Right kidney (tissue), 1 donor: ENCODE measurements at regions not wholly inside any gene's neighbourhood (a gene's known extent, or its start where the extent isn't known, plus 50 kb on each side); places are given as distances from the start of the nearest gene placed in this dataset.
"Not testable (repeated sequence)": the region's sequence is repeated elsewhere in the genome, so short reads cannot be mapped to it uniquely, and the experiment has no call there.

ENCODE experiments used
- DNase-seq: peaks from one replicate; pipeline ENCODE4 v3.0.0-alpha.2; 2016

DNA sequence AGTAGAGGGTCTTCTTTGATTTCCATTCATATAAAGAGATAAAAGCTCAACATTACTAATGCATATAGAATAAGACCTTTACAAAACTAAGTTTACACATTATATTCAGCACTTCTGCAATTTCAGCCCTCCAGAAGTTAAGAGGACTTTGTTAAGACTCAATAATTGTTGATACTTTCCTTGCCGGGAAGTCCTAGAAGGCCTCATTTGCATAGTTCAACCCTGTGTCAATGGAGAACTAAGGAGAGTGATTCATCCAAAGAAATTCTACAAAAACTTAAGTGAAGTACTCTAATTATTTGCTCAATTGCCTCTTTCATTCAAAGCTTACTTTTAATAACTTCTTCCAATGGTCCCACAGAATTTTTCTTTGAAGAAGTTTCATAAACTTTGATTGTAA lies 1060.3 kb upstream of the CELF2 start:
- no peak for DNase-seq

DNA sequence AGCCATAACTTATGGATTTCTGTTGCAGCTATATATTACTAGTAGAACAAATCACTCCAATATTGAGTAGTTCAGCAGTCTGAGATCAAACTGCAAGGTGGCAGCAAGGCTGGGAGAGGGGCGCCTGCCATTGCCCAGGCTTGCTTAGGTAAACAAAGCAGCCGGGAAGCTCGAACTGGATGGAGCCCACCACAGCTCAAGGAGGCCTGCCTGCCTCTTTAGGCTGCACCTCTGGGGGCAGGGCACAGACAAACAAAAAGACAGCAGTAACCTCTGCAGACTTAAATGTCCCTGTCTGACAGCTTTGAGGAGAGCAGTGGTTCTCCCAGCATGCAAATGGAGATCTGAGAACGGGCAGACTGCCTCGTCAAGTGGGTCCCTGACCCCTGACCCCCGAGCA lies 1059.8 kb upstream of the CELF2 start:
- not testable (repeated sequence) for DNase-seq

DNA sequence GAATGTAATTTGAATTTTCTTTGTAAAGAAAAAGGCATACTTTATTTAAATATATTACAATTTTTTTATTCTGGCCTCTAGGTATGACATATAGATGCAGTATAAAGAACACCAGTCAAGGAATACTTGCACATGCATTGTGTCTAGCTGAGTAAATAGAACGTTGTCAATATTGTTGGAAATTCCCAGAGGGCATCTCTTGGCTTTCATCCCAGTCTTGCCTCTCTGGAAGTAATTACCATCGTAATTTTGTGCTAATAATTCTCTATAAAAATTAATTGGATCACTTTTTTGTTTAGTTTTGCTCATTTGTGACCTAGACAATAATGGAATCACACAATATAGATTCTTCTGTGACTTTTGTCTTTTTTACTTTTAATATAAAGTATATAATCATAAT lies 1052.3 kb upstream of the CELF2 start:
- DNase-seq = no peak

DNA sequence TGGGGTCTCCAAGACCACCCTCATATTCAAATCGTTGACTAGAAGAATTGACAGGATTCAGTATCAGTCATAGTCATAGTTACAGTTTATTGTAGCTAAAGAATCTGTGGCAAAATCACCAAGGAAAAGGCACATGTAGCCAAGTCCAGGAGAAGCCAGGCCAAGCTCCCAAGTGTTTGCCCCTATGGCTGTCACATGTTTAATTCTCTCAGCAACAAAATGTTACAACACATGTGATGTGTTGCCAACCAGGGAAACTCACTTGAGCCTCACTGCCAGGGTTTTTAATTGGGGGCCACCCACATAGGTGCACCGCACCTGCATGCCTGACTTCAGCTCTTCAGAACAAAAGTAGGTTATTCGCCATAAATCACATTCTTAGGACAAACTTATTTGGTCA lies 1030.9 kb upstream of the CELF2 start:
- no peak for DNase-seq

DNA sequence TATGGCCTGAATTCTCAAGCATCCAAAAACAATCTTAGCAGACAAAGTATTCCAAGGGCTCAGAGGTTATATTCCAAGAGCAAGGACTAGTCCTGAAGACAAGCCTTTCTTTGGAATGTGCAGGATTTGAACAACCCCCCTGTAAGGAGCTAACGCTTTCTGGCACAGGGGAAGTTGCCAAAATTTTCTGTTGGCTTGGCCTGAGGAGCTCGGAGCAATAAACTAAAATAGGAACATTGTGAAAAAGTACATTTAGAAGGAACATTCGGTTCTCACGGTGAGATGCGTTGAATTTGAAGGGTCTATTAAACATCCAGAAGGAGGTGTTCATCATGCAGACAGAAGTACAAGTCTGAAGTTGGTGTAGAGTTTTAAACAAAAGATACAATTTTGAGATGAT lies 1030.5 kb upstream of the CELF2 start:
- no peak for DNase-seq

DNA sequence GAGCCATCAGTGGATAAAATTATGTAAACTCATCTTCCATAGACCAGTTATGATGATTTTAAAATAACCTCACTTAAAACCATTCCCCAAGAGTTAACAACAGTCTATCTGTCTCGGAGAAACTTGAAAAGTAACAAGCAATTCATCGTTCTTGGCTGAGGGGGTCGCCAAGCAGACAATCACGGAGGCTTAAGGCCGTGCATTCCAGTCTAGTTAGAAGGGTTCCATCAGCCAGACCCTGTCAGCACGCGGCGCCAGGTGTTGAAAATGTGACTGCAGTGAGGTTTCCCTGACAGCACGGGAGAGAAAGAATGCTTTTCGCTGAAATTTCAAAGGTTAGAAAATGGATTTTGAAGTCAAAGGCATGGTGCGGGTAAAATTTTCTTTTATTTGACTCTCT lies 1025.0 kb upstream of the CELF2 start:
- DNase-seq = no peak

DNA sequence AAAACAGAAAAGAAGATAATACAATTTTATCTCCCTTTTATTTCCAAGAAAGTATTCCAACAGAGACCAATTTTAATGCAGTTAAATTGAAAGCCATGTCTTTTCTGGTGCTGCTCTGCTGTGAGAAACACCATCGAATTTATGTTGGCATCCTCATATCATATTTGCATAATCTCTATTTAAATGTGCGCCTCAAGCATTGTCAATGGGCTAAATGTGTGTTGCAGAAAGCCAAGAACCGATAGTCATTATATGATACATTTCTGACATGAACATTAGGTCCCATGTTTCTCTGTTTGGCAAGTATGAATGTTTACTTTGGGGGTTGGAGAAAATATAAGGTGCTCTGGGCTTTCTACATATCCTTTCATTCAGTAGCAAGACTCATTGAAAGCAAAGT lies 1023.5 kb upstream of the CELF2 start:
- no peak for DNase-seq

DNA sequence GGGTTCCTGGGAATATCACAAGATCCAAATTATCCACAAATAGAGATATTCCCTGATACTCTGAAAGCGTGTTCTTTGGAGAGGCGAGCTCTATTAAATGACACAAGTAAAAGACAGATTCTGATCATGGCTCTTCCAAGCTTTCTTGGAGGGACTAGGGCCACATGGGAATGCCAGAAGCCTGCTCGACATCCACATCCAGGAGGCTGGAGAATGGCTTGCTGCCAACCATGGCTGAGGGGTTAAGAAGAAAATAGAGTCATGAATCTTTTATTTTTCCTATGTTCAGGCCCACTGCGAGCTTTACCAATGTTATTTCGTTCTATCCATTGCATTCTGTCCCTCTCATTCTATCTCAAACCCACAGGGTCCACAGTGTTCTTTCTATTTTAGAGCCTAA lies 1018.0 kb upstream of the CELF2 start:
- no peak for DNase-seq

DNA sequence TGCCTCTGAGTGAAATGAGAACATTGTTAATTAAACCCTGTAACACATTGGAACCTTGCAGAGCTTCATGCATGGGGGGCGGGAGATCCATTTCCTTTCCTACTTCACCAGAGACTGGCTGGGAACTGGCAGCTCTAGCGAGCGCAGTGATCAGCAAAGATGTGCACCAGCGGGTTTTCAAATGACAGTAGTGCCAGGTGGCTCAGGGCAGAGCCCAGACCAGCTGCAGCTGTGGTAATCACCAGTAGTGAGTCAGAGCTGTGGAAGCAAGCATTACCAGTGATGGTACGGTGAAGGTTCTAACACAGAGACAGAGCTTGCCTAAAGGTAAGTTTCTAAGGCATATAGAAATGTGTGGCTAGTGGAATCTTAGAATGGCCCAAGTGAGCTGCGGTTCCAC lies 1009.7 kb upstream of the CELF2 start:
- no peak for DNase-seq

DNA sequence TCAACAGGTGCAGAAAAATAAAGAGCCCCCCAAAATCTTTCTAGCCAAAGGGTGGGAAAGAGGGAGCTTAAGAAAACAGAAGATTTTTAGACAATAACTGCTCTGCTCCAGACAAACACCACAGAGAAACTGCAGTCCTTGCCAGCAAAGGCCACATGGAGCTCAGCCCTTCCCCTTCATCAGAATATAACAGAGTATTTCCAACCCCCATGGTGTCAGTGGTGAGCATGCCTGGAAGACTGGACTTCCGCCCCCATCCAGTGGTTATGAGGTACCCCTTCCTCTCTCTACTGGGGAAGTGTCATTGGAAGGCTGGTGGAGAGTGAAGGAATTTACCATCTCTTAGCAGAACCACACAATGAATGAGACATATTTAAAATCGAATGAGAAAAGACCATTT lies 1007.3 kb upstream of the CELF2 start:
- DNase-seq = no peak

DNA sequence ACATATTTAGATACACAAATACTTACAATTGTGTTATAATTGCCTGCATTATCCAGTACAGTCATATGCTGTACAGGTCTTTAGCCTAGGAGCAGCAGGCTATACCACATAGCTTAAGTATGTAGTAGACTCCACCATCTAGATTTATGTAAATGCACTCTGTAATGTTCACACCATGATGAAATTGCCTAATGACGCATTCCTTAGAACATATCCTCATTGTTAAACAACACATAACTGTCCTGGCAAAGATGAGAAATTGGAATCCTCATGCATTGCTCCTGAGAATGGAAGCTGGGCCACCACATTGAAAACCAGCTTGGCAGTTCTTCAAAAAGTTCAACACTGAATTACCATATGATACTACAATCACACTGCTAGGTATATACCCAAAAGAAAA lies 1002.8 kb upstream of the CELF2 start:
- no peak for DNase-seq

DNA sequence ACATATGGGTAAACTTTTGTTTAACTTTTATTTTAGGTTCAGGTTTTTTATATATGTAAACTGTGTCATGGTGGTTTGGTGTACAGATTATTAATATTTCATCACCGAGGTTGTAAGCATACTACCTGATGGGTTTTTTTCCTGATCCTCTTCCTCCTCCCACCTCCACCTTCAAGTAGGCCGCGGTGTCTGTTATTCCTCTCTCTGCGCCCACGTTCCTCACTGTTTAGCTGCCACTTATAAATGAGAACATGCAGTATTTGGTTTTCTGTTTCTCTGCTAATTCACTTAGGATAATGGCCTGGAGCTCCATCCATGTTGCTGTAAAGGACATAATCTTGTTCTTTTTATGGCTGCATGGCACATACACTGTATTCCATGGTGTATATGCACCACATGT lies 1000.0 kb upstream of the CELF2 start:
- no peak for DNase-seq

DNA sequence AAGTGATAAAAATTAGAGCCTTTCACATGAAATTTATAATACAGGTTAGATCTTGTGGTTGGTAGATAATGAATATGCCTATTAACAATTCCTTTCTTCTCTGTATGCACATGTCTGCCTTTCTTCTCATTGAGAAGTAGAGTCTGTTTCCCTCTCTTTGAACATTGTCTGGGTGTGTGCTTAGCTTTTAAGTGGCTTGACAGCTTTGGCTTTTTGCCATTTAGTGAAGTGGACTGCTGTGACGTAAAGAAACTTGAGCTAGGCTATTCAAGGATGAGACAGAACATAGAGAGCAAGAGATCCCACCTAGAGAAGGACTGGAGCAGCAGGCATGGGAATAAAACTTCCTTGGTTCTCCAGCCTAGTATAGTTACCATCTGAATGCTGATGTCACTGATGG lies 996.7 kb upstream of the CELF2 start:
- no peak for DNase-seq

DNA sequence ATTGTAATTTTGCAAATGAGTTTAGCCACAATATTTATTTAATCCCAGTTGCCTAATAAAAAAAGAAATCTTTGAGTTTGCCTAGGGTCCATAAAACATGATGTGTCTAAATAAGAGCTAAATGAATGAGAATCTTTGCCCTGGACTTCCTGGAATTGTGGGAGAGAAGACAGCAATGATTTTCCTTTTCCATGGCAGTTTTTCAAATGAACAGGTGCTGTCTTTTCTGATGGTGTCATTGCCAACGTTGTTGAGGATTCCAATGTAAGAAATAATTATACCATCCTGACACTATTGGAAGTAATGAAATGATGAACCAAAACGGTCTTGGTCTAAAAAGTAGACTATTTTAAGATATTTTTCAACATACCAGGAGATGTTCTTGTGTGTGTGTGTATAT lies 984.7 kb upstream of the CELF2 start:
- no peak for DNase-seq

DNA sequence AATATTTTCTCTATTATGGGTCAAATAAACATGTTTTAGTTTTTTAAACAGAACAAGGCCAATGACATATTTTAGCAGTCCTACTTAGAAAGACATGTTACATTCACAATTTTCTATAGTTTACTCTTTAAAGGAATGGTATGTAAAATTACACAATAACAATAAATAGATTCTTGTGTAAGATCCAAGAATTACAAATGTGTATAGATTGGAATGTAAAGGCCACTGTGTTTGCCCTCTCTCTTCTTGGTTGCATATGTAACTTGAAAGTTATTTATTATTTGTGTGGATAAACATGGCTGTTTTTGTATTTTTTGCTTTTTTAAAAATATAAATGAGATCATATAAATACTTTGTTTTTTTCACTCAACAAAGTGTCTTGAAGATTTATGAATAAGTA lies 979.3 kb upstream of the CELF2 start:
- DNase-seq = no peak

DNA sequence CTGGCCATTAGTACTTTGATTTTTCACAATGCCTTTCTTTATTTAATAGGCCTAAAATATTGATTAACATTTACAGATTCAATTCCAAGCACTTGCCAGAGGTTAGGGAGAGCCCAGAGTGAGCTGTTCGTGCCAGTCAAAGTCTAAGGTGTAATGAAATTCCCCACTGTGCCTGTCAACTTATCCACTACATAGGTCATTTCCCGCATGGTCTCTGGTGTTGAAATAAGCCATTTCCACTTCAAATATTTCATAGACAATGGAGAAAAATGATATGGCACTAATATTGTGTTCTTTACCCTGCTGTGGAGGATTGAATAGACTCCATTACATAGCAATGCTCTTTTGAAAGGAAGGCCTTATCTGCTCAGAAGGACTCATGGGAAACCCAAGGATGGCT lies 978.1 kb upstream of the CELF2 start:
- DNase-seq = no peak

DNA sequence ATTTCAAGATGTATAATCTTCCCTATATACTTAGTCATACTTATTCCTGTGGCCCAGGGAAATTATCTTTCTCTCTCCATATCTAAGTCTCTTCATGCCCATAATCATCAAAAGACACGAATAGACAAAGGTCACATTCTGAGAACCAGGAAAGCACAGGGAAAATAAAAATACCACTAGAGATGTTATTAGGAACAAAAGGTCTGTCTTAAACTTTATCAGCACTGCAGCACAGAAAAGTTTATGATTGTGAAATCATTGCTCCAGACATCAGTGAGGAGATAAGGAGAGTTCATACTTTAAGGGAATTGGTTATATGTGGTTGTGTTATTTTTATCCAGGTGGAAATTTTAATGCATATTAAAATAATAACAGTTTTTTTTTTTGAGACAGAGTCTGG lies 974.6 kb upstream of the CELF2 start:
- DNase-seq = no peak

DNA sequence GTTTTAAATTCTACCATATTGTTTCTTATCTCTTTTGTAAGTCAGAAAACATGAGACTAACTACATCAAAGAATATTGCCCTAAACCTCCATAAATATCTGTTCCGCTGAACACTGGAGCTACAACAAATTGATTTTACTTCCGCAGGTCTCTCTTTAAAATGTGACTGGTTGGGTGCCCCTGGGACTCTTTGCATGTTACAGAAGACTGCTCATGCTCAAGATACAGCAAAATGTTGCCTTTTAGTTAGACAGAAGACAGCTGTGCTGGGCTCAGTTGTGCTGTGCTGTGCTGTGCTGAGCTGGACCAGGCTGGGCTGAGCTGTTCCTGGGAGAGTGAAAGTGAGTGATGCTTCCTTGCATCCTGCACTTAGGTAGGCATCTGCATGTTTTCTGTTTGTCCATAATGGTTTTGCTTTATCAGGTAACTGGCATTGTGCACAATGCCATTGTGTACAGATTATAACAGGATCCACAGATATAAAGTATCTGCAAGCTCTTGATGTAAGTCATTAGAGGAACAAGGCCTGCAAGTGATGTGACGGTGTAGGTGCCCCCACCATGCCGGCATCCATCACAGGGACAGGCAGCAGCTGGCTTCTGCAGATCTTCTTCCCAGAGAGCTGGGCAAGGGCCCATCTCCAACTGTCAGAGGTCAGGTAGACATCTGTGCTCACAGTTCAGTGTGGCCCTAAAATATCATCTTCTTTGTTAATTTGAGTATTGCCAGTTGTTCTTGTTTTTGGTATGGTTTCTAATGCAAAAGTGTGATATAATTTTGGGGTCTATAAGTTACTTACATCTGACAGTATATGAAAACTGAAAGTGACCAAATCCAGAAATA lies 972.5 kb upstream of the CELF2 start:
- peak; percentile 29 for DNase-seq

DNA sequence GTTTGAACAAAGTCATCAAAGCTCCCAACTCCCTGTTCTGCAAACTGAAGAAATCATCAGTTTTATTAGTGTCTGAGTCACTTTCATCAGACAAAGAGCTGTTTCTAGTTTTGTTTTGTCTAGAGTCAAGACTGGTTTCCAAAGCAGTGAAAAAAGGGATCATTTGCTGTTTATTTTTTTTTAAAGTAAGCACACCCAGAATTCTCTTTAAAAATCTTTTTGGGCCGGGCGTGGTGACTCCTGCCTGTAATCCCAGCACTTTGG lies 972.0 kb upstream of the CELF2 start:
- no peak for DNase-seq

DNA sequence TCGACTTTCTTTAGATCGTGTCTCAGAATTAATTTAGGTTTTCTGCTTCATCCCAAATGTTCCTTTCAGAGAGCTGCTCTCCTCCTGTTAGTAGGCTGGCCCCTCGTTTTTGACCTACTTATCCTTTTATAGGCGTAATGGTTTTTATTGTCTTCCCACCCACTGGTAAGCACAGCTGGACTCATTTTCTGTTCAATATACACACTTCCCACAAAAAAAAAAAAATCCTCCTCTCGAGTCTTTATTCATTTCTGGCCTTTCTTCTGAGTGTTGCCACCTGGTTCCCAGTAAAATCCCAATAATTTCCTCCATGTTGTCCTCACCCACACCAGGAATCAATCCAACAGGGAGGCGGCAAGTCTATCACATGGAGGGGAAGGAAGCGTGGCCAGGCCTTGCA lies 970.2 kb upstream of the CELF2 start:
- no peak for DNase-seq

DNA sequence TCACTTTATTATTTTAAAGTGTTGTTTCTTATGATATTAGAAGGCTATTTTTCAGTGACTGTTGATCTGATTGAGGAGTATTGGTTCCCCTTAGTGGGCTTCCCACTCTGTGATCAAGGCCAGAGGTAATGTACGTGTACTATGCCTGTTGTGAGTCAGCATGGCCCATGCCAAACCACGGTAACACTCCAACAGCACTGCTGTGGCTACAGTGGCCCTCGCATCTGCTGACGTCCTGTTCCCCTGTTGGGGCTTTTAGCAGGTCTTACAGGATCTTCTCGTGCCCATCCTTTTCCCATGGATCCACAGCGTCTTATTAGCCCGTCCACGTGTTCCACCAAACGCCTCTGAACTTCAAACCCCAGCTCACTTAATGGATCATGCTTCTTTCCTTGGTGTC lies 964.6 kb upstream of the CELF2 start:
- no peak for DNase-seq

DNA sequence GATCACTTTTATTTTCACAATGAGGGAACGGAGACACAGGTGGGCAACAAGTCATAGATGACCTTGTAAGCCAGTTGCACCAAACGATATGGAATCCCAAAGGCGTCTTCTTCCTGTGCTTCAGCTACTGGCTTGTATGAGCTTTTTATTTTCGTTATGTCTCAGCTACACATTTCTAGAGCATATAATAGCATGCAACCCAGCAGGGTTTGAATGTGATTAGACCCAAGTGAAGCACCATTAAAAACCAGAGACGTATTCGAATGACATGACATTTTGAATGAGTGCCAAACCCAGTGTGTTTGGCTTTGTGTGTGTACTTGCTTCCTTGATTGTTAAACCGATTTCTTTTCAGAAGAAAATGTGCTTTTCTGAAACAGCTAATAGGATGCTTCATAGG lies 963.2 kb upstream of the CELF2 start:
- DNase-seq = no peak

DNA sequence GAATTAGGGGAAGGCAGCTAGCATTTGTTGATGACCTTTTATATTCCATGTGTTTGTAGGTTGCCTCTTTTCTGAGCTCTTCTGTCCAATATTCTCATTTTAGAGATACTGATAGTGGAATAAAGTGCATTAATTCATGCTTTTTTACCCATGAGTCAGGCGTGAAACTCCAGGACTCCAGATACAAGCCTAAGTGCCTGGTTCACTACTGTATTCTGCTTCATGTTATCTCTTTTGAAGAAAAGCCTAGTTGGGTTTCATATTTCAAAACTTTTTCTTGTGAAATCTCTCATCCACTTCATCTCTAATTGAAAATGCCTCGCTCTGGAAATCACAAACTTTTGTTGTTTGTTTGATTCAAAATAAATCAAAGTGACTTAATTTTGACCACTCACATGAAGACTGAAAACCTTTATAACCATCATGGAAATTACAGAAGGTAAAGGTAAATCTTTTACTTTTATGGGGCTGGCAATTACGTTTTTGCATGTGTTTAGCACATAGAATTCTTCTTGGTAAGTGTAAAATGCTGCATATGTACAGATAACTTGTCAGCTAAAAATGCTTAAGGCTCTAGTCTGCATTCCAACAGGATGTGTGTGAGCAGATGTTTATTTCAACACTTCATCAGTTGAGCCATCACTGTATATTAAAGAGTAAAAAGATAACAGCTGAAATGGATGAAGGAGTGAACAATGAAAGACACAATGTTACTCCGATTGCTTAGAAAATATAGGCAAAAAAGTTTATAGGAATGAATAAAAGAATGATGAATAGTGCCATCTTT lies 961.8 kb upstream of the CELF2 start:
- DNase-seq = no peak

DNA sequence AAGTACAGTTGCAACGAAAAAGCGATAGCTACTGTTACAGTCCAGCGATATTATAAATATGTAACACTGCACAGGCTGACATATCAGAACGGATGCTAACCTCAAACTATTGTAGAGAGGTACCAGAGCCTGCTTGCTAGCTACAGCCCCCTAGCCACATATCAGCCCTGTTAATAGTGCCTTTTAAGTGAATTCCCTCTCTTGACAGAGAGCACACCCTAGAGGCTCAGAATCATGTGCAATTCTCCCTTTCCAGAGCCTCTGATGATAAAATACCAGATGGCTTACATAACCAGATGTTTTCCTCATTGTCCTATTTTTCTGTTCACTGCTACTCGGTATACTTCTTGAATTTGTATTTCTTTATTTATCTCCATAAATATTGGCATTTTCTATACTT lies 960.7 kb upstream of the CELF2 start:
- no peak for DNase-seq
